AG09319 (cell line): ENCODE measurements at regions not wholly inside any gene's neighbourhood (a gene's known extent, or its start where the extent isn't known, plus 50 kb on each side); places are given as distances from the start of the nearest gene placed in this dataset.

Source experiments
- DNase-seq: peaks from one replicate; pipeline ENCODE4 v3.0.0-alpha.2; 2010; ENCODE audit warnings: low read depth; ENCODE audit errors: extremely low read depth
- CTCF ChIP-seq: IDR thresholded peaks from 2 replicates; pipeline ENCODE4 v1.5.1; 2011; ENCODE audit warnings: low read depth, mild to moderate bottlenecking, inconsistent platforms, low read length, moderate library complexity

- DNase-seq = no peak
Measured at GRCh38 chr6:84344005-84344404, 116.6 kb upstream of the CEP162 start.

GRCh38 chr6:84340422-84340821, 113.0 kb upstream of the CEP162 start:
- no peak for TF ChIP-seq CTCF
- no peak for DNase-seq

More at GRCh38 chr6:84344005-84344404, 116.6 kb upstream of the CEP162 start:
- TF ChIP-seq CTCF = no peak

- TF ChIP-seq CTCF = no peak
- DNase-seq = no peak
Measured at GRCh38 chr6:84333842-84334241, 106.4 kb upstream of the CEP162 start.

- DNase-seq = no peak
- no peak for TF ChIP-seq CTCF
Measured at GRCh38 chr6:84332139-84333034, 104.9 kb upstream of the CEP162 start.

GRCh38 chr6:84330325-84330724, 102.9 kb upstream of the CEP162 start:
- DNase-seq = no peak

GRCh38 chr6:84329516-84329915, 102.1 kb upstream of the CEP162 start:
- TF ChIP-seq CTCF = no peak
- no peak for DNase-seq

More at GRCh38 chr6:84330325-84330724, 102.9 kb upstream of the CEP162 start:
- TF ChIP-seq CTCF = no peak

- DNase-seq = no peak
- TF ChIP-seq CTCF = no peak
Measured at GRCh38 chr6:84329077-84329476, 101.6 kb upstream of the CEP162 start.
